GM12892 (cell line): ENCODE measurements at regions not wholly inside any gene's neighbourhood (a gene's known extent, or its start where the extent isn't known, plus 50 kb on each side); places are given as distances from the start of the nearest gene placed in this dataset.

Source experiments
- POLR2A ChIP-seq: IDR thresholded peaks from 2 replicates; pipeline ENCODE4 v1.6.1; 2011; ENCODE audit warnings: low read depth, low read length, control low read depth
- POLR2AphosphoS5 ChIP-seq: IDR thresholded peaks from 2 replicates; pipeline ENCODE4 v1.6.1; 2011; ENCODE audit warnings: low read depth, low read length, control low read depth

- no peak for TF ChIP-seq POLR2A
- no peak for TF ChIP-seq POLR2AphosphoS5
These were observed 357.8 kb downstream of the TMEM167A start for GRCh38 chr5:82719368-82719767.
